HUES6 (cell line): ENCODE measurements at regions not wholly inside any gene's neighbourhood (a gene's known extent, or its start where the extent isn't known, plus 50 kb on each side); places are given as distances from the start of the nearest gene placed in this dataset.

ENCODE experiments used
- H3K27ac ChIP-seq: 2 replicates; pipeline ENCODE4 v1.7.0; 2013; ENCODE audit warnings: low read depth, mild to moderate bottlenecking, low read length, inconsistent platforms
- H3K27me3 ChIP-seq: 2 replicates; pipeline ENCODE4 v1.6.1; 2013; ENCODE audit warnings: low read length; ENCODE audit not compliant: control insufficient read depth, insufficient read depth
- H3K36me3 ChIP-seq: 2 replicates; pipeline ENCODE4 v1.6.1; 2013; ENCODE audit warnings: low read length; ENCODE audit not compliant: control insufficient read depth, insufficient read depth
- H3K4me1 ChIP-seq: 2 replicates; pipeline ENCODE4 v1.6.1; 2013; ENCODE audit warnings: low read length; ENCODE audit not compliant: control insufficient read depth, insufficient read depth
- H3K4me3 ChIP-seq: 2 replicates; pipeline ENCODE4 v1.5.1; 2013; ENCODE audit warnings: low read depth, low read length
- H3K9ac ChIP-seq: one replicate; pipeline ENCODE4 v1.6.1; 2013; ENCODE audit warnings: mild to moderate bottlenecking, low read length
- H3K9me3 ChIP-seq: 2 replicates; pipeline ENCODE4 v1.6.1; 2013; ENCODE audit warnings: low read depth, low read length; ENCODE audit not compliant: control insufficient read depth, insufficient read depth

DNA sequence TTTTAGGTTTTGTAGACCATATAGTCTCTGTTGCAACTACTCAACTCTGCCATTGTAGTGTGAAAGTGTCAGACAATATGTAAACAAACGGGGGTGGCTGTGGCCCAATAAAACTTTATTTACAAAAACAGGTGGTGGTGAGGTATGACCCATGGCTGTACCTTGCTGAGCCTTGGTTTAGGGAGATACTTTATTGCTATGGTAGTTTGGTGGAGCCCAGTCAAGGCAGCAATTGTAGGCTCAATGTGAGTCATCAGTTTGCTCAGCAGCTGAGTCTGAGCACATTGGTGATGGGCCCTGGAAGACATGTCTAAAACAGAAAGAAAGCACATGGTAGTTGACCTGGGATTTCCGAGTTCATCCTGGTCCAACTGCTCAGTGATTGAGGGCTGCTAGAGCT lies 242.5 kb downstream of the REEP3 start:
- Histone ChIP-seq H3K36me3 (no peaks in the 10 kb centered on the region), H3K9me3 (no peaks in the 10 kb centered on the region), H3K27ac (no peak overlapping the region), H3K4me1 (peaks cover 7% of the 10 kb centered on the region; the same call in 1 of the 2 replicates), H3K9ac (no peak overlapping the region), H3K4me3 (no peak overlapping the region), H3K27me3 (no peaks in the 10 kb centered on the region)

DNA sequence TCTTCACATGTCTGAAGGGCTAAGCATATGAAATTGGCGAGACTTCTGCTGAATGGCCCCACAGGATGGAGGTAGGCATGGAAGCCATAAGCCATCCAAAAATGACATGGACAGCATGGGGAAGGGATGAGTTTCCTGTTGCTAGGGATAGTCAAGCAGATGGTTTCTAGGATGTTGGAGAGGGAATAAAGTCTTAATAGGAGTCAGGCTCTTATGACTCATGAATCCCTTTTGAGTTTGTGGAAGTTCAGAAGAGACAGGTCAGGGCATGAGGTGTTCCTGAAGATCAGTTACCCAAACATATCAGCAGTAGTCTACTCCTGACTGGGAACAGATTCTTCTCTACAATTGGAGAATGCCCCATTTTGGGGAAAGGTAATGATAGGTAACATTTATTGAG lies 243.9 kb downstream of the REEP3 start:
- Histone ChIP-seq H3K36me3 (no peaks in the 10 kb centered on the region), H3K27me3 (no peaks in the 10 kb centered on the region), H3K4me3 (no peak overlapping the region), H3K9ac (no peak overlapping the region), H3K27ac (no peak overlapping the region), H3K4me1 (peaks cover 7% of the 10 kb centered on the region; the same call in 1 of the 2 replicates), H3K9me3 (no peaks in the 10 kb centered on the region)

- Histone ChIP-seq H3K27me3 (no peaks in the 10 kb centered on the region), H3K9me3 (no peaks in the 10 kb centered on the region), H3K4me1 (peaks cover 7% of the 10 kb centered on the region; the same call in 1 of the 2 replicates), H3K36me3 (no peaks in the 10 kb centered on the region), H3K9ac (no peak overlapping the region), H3K4me3 (no peak overlapping the region), H3K27ac (no peak overlapping the region)
Measured at GRCh38 chr10:63766745-63767137, 245.5 kb downstream of the REEP3 start.

- H3K9me3 ChIP-seq = no peaks in the 10 kb centered on the region
- no peak overlapping the region for H3K9ac ChIP-seq
- H3K36me3 ChIP-seq = no peaks in the 10 kb centered on the region
- peaks cover 7% of the 10 kb centered on the region; the same call in 1 of the 2 replicates for H3K4me1 ChIP-seq
- H3K27ac ChIP-seq = no peak overlapping the region
- H3K27me3 ChIP-seq = no peaks in the 10 kb centered on the region
- H3K4me3 ChIP-seq = no peak overlapping the region
Measured at GRCh38 chr10:63767138-63767801, 246.1 kb downstream of the REEP3 start.

GRCh38 chr10:63769367-63769766 lies 248.2 kb downstream of the REEP3 start:
- Histone ChIP-seq H3K4me3 (no peak overlapping the region), H3K27ac (no peak overlapping the region), H3K9me3 (no peaks in the 10 kb centered on the region), H3K36me3 (no peaks in the 10 kb centered on the region), H3K27me3 (no peaks in the 10 kb centered on the region), H3K4me1 (peaks cover 7% of the 10 kb centered on the region; the same call in 1 of the 2 replicates), H3K9ac (no peak overlapping the region)

- no peak overlapping the region for H3K4me3 ChIP-seq
- H3K4me1 ChIP-seq = peaks cover 7% of the 10 kb centered on the region; the same call in 1 of the 2 replicates
- H3K27me3 ChIP-seq = no peaks in the 10 kb centered on the region
- H3K9me3 ChIP-seq = no peaks in the 10 kb centered on the region
- no peaks in the 10 kb centered on the region for H3K36me3 ChIP-seq
- H3K9ac ChIP-seq = no peak overlapping the region
- no peak overlapping the region for H3K27ac ChIP-seq
Measured at GRCh38 chr10:63770523-63770922, 249.3 kb downstream of the REEP3 start.

DNA sequence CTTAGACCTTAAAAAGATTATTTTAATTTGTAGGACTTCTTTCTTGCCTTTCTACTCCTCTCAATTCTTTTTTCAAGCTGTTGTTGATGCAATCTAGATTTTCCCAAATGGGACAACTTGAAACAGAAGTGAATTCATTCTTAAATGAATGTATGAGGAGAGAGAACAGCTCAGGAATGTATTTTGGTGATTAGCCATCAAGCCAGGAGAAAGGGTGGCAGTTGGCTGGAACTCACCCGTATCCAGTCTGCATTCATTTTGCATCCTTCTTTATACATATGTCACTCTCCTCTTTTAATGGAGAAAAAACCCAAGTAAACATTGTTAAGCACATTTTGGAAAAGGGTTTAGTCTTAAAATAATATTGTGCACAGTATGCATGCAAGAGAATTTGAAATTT lies 251.3 kb downstream of the REEP3 start:
- no peaks in the 10 kb centered on the region for H3K4me1 ChIP-seq
- no peak overlapping the region for H3K4me3 ChIP-seq
- no peaks in the 10 kb centered on the region for H3K36me3 ChIP-seq
- H3K27me3 ChIP-seq = no peaks in the 10 kb centered on the region
- H3K27ac ChIP-seq = no peak overlapping the region
- H3K9ac ChIP-seq = no peak overlapping the region
- no peaks in the 10 kb centered on the region for H3K9me3 ChIP-seq

- H3K9ac ChIP-seq = no peak overlapping the region
Measured at GRCh38 chr10:63773106-63773505, 251.9 kb downstream of the REEP3 start.

GRCh38 chr10:63773962-63774361 lies 252.8 kb downstream of the REEP3 start:
- H3K4me3 ChIP-seq = no peak overlapping the region
- H3K27ac ChIP-seq = no peak overlapping the region
- no peaks in the 10 kb centered on the region for H3K36me3 ChIP-seq
- H3K9me3 ChIP-seq = peaks cover 4% of the 10 kb centered on the region; the same call in 1 of the 2 replicates
- H3K27me3 ChIP-seq = no peaks in the 10 kb centered on the region
- no peak overlapping the region for H3K9ac ChIP-seq
- H3K4me1 ChIP-seq = no peaks in the 10 kb centered on the region

More at GRCh38 chr10:63773106-63773505, 251.9 kb downstream of the REEP3 start:
- no peaks in the 10 kb centered on the region for H3K27me3 ChIP-seq
- H3K4me3 ChIP-seq = no peak overlapping the region
- H3K27ac ChIP-seq = no peak overlapping the region
- no peaks in the 10 kb centered on the region for H3K9me3 ChIP-seq
- H3K4me1 ChIP-seq = no peaks in the 10 kb centered on the region
- H3K36me3 ChIP-seq = no peaks in the 10 kb centered on the region

GRCh38 chr10:63780101-63780500 lies 258.9 kb downstream of the REEP3 start:
- Histone ChIP-seq H3K36me3 (no peaks in the 10 kb centered on the region), H3K9me3 (peaks cover 4% of the 10 kb centered on the region; the same call in 1 of the 2 replicates), H3K4me1 (no peaks in the 10 kb centered on the region), H3K9ac (no peak overlapping the region), H3K27me3 (no peaks in the 10 kb centered on the region), H3K27ac (no peak overlapping the region), H3K4me3 (no peak overlapping the region)

DNA sequence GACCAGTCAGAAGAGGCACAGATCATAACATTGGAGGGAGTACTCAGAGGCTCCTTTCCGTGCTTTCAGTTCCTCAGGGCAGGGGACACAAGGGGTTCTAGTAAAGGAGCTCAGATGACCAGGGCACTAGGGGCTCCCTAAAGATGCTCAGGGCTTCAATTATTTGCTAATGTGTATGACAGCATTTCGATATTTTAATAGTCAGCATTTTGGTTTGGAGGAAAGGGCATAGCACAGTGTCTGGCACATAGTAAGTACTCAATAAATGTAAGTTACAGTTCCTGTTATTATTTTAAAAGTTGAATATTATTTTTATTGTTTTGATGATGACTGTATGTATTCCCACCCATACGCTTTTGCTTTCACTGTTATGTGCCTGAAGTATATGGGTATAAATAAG lies 260.0 kb downstream of the REEP3 start:
- Histone ChIP-seq H3K9ac (no peak overlapping the region), H3K4me1 (no peaks in the 10 kb centered on the region), H3K27ac (no peak overlapping the region), H3K36me3 (no peaks in the 10 kb centered on the region), H3K9me3 (peaks cover 4% of the 10 kb centered on the region; the same call in 1 of the 2 replicates), H3K27me3 (no peaks in the 10 kb centered on the region), H3K4me3 (no peak overlapping the region)
